ENCODE measurements at regions not wholly inside any gene's neighbourhood (a gene's known extent, or its start where the extent isn't known, plus 50 kb on each side); places are given as distances from the start of the nearest gene placed in this dataset.

- H3K9me3 ChIP-seq (ENCODE audit: control insufficient read depth in 3 of 3, low read length in 3 of 3) = no peaks in the 10 kb centered on the region
Measured at GRCh38 chr2:12429779-12430406, 286.8 kb upstream of the TRIB2 start.

DNA sequence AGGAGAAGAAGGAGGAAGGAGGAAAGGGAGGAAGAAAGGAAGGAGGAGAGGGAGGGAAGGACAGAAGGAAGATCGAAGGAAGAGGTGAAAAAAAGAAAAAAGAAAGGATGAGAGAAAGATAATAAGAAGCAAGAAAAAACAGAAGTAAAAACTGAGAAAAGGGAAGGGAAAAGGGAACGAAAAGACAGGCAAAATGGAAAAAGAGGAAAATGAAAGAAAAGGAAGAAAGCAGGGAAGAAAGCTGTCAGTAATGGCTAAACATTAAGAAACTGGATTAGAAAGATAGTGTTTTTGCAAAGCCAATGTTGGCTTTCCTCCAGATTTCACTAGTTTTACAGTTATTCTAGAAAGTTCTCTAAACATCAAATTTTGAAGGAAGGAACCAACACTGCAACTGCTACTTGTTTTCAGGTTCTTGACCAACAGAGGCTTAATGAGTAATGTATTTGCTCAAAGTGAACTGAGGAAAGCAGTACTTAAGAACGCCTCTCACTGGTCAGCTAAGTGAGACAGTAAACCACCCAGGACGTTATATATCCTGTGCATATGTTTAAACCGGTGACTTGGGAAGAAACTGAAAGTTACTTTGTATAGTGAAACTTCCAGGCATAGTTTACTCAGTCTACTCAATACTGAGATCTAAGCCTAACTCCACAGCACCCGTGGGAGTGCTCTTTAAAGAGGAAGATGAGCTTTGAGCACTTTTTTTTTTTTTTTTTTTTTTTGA is 286.2 kb upstream of the TRIB2 start:
- Histone ChIP-seq H3K4me3 (ENCODE audit: low read length in 3 of 3) (no peak overlapping the region), H3K36me3 (ENCODE audit: control insufficient read depth in 3 of 3, insufficient read depth in 3 of 3, low read length in 3 of 3) (no peaks in the 10 kb centered on the region), H3K9me3 (ENCODE audit: control insufficient read depth in 3 of 3, low read length in 3 of 3) (no peaks in the 10 kb centered on the region), H3K27me3 (ENCODE audit: control insufficient read depth in 3 of 3, insufficient read depth in 3 of 3, low read length in 3 of 3) (no peaks in the 10 kb centered on the region), H3K4me1 (ENCODE audit: control insufficient read depth in 3 of 3, insufficient read depth in 3 of 3, low read length in 3 of 3) (no peaks in the 10 kb centered on the region), H3K9ac (ENCODE audit: low read depth in 1 of 3, low read length in 3 of 3) (no peak overlapping the region), H3K27ac (ENCODE audit: low read depth, low read length) (no peak overlapping the region)

More at GRCh38 chr2:12429779-12430406, 286.8 kb upstream of the TRIB2 start:
- Histone ChIP-seq H3K9ac (ENCODE audit: low read depth in 1 of 3, low read length in 3 of 3) (no peak overlapping the region), H3K27me3 (ENCODE audit: control insufficient read depth in 3 of 3, insufficient read depth in 3 of 3, low read length in 3 of 3) (no peaks in the 10 kb centered on the region), H3K36me3 (ENCODE audit: control insufficient read depth in 3 of 3, insufficient read depth in 3 of 3, low read length in 3 of 3) (no peaks in the 10 kb centered on the region), H3K27ac (ENCODE audit: low read depth, low read length) (no peak overlapping the region), H3K4me3 (ENCODE audit: low read length in 3 of 3) (no peak overlapping the region), H3K4me1 (ENCODE audit: control insufficient read depth in 3 of 3, insufficient read depth in 3 of 3, low read length in 3 of 3) (no peaks in the 10 kb centered on the region)

- no peaks in the 10 kb centered on the region for H3K9me3 ChIP-seq (ENCODE audit: control insufficient read depth in 3 of 3, low read length in 3 of 3)
- no peak overlapping the region for H3K27ac ChIP-seq (ENCODE audit: low read depth, low read length)
- no peaks in the 10 kb centered on the region for H3K4me1 ChIP-seq (ENCODE audit: control insufficient read depth in 3 of 3, insufficient read depth in 3 of 3, low read length in 3 of 3)
- no peaks in the 10 kb centered on the region for H3K27me3 ChIP-seq (ENCODE audit: control insufficient read depth in 3 of 3, insufficient read depth in 3 of 3, low read length in 3 of 3)
- no peak overlapping the region for H3K9ac ChIP-seq (ENCODE audit: low read depth in 1 of 3, low read length in 3 of 3)
- H3K36me3 ChIP-seq (ENCODE audit: control insufficient read depth in 3 of 3, insufficient read depth in 3 of 3, low read length in 3 of 3) = no peaks in the 10 kb centered on the region
- H3K4me3 ChIP-seq (ENCODE audit: low read length in 3 of 3) = no peak overlapping the region
Measured at GRCh38 chr2:12432985-12433625, 283.6 kb upstream of the TRIB2 start.

- Histone ChIP-seq H3K27me3 (ENCODE audit: control insufficient read depth in 3 of 3, insufficient read depth in 3 of 3, low read length in 3 of 3) (no peaks in the 10 kb centered on the region), H3K4me3 (ENCODE audit: low read length in 3 of 3) (no peak overlapping the region), H3K9ac (ENCODE audit: low read depth in 1 of 3, low read length in 3 of 3) (no peak overlapping the region), H3K9me3 (ENCODE audit: control insufficient read depth in 3 of 3, low read length in 3 of 3) (no peaks in the 10 kb centered on the region), H3K27ac (ENCODE audit: low read depth, low read length) (no peak overlapping the region), H3K36me3 (ENCODE audit: control insufficient read depth in 3 of 3, insufficient read depth in 3 of 3, low read length in 3 of 3) (no peaks in the 10 kb centered on the region), H3K4me1 (ENCODE audit: control insufficient read depth in 3 of 3, insufficient read depth in 3 of 3, low read length in 3 of 3) (no peaks in the 10 kb centered on the region)
Measured at GRCh38 chr2:12433626-12433990, 283.1 kb upstream of the TRIB2 start.

- H3K9me3 ChIP-seq (ENCODE audit: control insufficient read depth in 3 of 3, low read length in 3 of 3) = no peaks in the 10 kb centered on the region
- H3K4me3 ChIP-seq (ENCODE audit: low read length in 3 of 3) = no peak overlapping the region
- no peak overlapping the region for H3K27ac ChIP-seq (ENCODE audit: low read depth, low read length)
- H3K36me3 ChIP-seq (ENCODE audit: control insufficient read depth in 3 of 3, insufficient read depth in 3 of 3, low read length in 3 of 3) = no peaks in the 10 kb centered on the region
- no peaks in the 10 kb centered on the region for H3K27me3 ChIP-seq (ENCODE audit: control insufficient read depth in 3 of 3, insufficient read depth in 3 of 3, low read length in 3 of 3)
- H3K4me1 ChIP-seq (ENCODE audit: control insufficient read depth in 3 of 3, insufficient read depth in 3 of 3, low read length in 3 of 3) = no peaks in the 10 kb centered on the region
- no peak overlapping the region for H3K9ac ChIP-seq (ENCODE audit: low read depth in 1 of 3, low read length in 3 of 3)
Measured at GRCh38 chr2:12434630-12435098, 282.1 kb upstream of the TRIB2 start.

- Histone ChIP-seq H3K36me3 (ENCODE audit: control insufficient read depth in 3 of 3, insufficient read depth in 3 of 3, low read length in 3 of 3) (no peaks in the 10 kb centered on the region), H3K9ac (ENCODE audit: low read depth in 1 of 3, low read length in 3 of 3) (no peak overlapping the region), H3K27me3 (ENCODE audit: control insufficient read depth in 3 of 3, insufficient read depth in 3 of 3, low read length in 3 of 3) (no peaks in the 10 kb centered on the region), H3K27ac (ENCODE audit: low read depth, low read length) (no peak overlapping the region), H3K9me3 (ENCODE audit: control insufficient read depth in 3 of 3, low read length in 3 of 3) (no peaks in the 10 kb centered on the region), H3K4me3 (ENCODE audit: low read length in 3 of 3) (no peak overlapping the region), H3K4me1 (ENCODE audit: control insufficient read depth in 3 of 3, insufficient read depth in 3 of 3, low read length in 3 of 3) (no peaks in the 10 kb centered on the region)
Measured at GRCh38 chr2:12435430-12436222, 281.1 kb upstream of the TRIB2 start.

DNA sequence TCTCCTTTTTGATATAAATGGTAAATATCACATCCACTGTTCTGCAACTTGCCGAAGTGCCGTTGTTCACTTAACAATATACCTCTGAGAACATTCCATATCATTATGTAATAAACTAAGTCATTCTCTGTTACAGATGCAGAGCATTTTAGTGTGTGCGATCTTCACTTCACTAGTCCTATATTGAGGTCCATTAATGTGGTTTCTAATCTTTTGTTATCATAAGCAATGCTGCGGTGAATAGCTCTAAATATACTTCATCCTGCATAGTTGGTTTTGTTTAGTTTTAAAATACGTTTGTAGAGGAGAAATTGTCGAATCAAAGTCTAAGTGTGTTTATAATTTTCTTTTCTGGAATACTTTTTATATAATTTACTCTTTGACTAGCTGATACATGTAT is 280.3 kb upstream of the TRIB2 start:
- Histone ChIP-seq H3K9me3 (ENCODE audit: control insufficient read depth in 3 of 3, low read length in 3 of 3) (no peaks in the 10 kb centered on the region), H3K4me3 (ENCODE audit: low read length in 3 of 3) (no peak overlapping the region)

DNA sequence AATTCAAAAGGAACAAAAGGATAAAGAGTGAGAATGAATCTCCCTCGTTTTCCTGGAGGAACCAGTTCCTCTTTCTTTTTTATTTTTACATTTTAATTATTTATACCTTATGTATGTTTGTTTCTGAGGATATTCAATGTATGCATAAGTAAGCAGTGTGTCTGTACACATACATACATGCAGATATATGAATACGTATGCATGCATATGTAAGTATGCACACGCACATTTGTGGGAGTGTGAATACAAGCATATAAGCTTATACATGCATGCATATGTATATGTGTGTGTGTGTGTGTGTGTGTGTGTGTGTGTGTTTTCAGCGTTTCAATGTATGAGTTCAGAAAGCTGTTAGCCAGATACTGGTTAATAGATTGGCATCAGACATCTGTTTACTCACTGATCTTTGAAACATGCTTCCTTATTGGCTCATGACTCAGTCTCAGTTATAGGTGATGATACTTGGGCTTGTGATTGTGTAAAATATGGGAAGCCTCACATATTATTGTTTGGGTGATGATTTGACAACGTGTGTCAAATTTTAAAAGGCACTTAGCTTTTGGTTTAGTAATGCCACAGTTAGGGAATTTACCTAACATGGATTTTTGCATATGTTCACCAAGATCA is 279.7 kb upstream of the TRIB2 start:
- no peaks in the 10 kb centered on the region for H3K4me1 ChIP-seq (ENCODE audit: control insufficient read depth in 3 of 3, insufficient read depth in 3 of 3, low read length in 3 of 3)
- H3K27ac ChIP-seq (ENCODE audit: low read depth, low read length) = no peak overlapping the region
- H3K9ac ChIP-seq (ENCODE audit: low read depth in 1 of 3, low read length in 3 of 3) = no peak overlapping the region
- H3K27me3 ChIP-seq (ENCODE audit: control insufficient read depth in 3 of 3, insufficient read depth in 3 of 3, low read length in 3 of 3) = no peaks in the 10 kb centered on the region
- no peaks in the 10 kb centered on the region for H3K9me3 ChIP-seq (ENCODE audit: control insufficient read depth in 3 of 3, low read length in 3 of 3)
- H3K36me3 ChIP-seq (ENCODE audit: control insufficient read depth in 3 of 3, insufficient read depth in 3 of 3, low read length in 3 of 3) = no peaks in the 10 kb centered on the region
- no peak overlapping the region for H3K4me3 ChIP-seq (ENCODE audit: low read length in 3 of 3)

More for the DNA sequence above, 280.3 kb upstream of the TRIB2 start:
- no peaks in the 10 kb centered on the region for H3K27me3 ChIP-seq (ENCODE audit: control insufficient read depth in 3 of 3, insufficient read depth in 3 of 3, low read length in 3 of 3)
- H3K9ac ChIP-seq (ENCODE audit: low read depth in 1 of 3, low read length in 3 of 3) = no peak overlapping the region
- H3K27ac ChIP-seq (ENCODE audit: low read depth, low read length) = no peak overlapping the region
- no peaks in the 10 kb centered on the region for H3K36me3 ChIP-seq (ENCODE audit: control insufficient read depth in 3 of 3, insufficient read depth in 3 of 3, low read length in 3 of 3)
- no peaks in the 10 kb centered on the region for H3K4me1 ChIP-seq (ENCODE audit: control insufficient read depth in 3 of 3, insufficient read depth in 3 of 3, low read length in 3 of 3)

GRCh38 chr2:12440731-12441130 is 276.0 kb upstream of the TRIB2 start:
- Histone ChIP-seq H3K4me3 (ENCODE audit: low read length in 3 of 3) (no peak overlapping the region), H3K9ac (ENCODE audit: low read depth in 1 of 3, low read length in 3 of 3) (no peak overlapping the region), H3K27me3 (ENCODE audit: control insufficient read depth in 3 of 3, insufficient read depth in 3 of 3, low read length in 3 of 3) (no peaks in the 10 kb centered on the region), H3K36me3 (ENCODE audit: control insufficient read depth in 3 of 3, insufficient read depth in 3 of 3, low read length in 3 of 3) (no peaks in the 10 kb centered on the region), H3K27ac (ENCODE audit: low read depth, low read length) (no peak overlapping the region), H3K9me3 (ENCODE audit: control insufficient read depth in 3 of 3, low read length in 3 of 3) (no peaks in the 10 kb centered on the region), H3K4me1 (ENCODE audit: control insufficient read depth in 3 of 3, insufficient read depth in 3 of 3, low read length in 3 of 3) (no peaks in the 10 kb centered on the region)

Data from skeletal muscle tissue (tissue), 3 donors.